B cell (primary cell): ENCODE measurements at regions not wholly inside any gene's neighbourhood (a gene's known extent, or its start where the extent isn't known, plus 50 kb on each side); places are given as distances from the start of the nearest gene placed in this dataset.

Experiments used
- ATAC-seq: fragments of 200-7000 bp; cut with Tn5 transposase; one replicate; pipeline ENCODE4 v1.10.0; 2021; ENCODE audit warnings: low read depth, mild to moderate bottlenecking, moderate number of reproducible peaks, moderate library complexity
- CTCF ChIA-PET: fragments of 350-600 bp; sonication (Branson Sonifier 250); formaldehyde crosslinking; loops from one replicate; lab custom pipeline; 2021; ENCODE audit warnings: antibody characterized with exemption, inconsistent platforms; lab: Charles Lee
- POLR2A ChIA-PET: fragments of 350-600 bp; sonication (Branson Sonifier 250); formaldehyde crosslinking; loops from one replicate; lab custom pipeline; 2021; ENCODE audit warnings: antibody characterized with exemption; lab: Charles Lee
- DNase-seq: peaks from one replicate; pipeline ENCODE4 v3.0.0; 2013
- H2AFZ ChIP-seq: 2 replicates; pipeline ENCODE4 v1.6.1; 2012; ENCODE audit warnings: mild to moderate bottlenecking, low read depth, low read length; ENCODE audit not compliant: insufficient read depth, poor library complexity, severe bottlenecking
- H3K27ac ChIP-seq, 2 donors: 1 replicate in 1 of 2; 2 replicates in 1 of 2; pipeline ENCODE4 v1.5.1; 2012 to 2013; ENCODE audit warnings: low read length in 2 of 2, mild to moderate bottlenecking in 2 of 2, moderate library complexity in 1 of 2
- H3K27me3 ChIP-seq, 4 experiments: fragments of 200-600 bp in 1 of 4; sonication (generic) in 1 of 4; replicated peaks in 1 of 4; 1 replicate in 2 of 4; 2 replicates in 2 of 4; pipeline versions ENCODE4 v1.6.1 to v1.7.0; 2013 to 2016; ENCODE audit warnings: low read length in 3 of 4, mild to moderate bottlenecking in 2 of 4, mixed read lengths in 1 of 4, moderate library complexity in 1 of 4; ENCODE audit not compliant: insufficient read depth in 4 of 4, control insufficient read depth in 3 of 4; ENCODE audit errors: control extremely low read depth in 1 of 4
- H3K36me3 ChIP-seq, 2 experiments: replicated peaks in 1 of 2; 1 replicate in 1 of 2; 2 replicates in 1 of 2; pipeline versions ENCODE4 v1.6.1 to v1.7.1; 2013; ENCODE audit warnings: low read length in 1 of 2; ENCODE audit not compliant: insufficient read depth in 2 of 2, control insufficient read depth in 1 of 2; ENCODE audit errors: control extremely low read depth in 1 of 2, extremely low read depth in 1 of 2
- H3K4me1 ChIP-seq, 2 donors: fragments of 200-600 bp in 1 of 2; sonication (generic) in 1 of 2; 1 replicate in 1 of 2; 2 replicates in 1 of 2; pipeline versions ENCODE4 v1.5.1 to v1.6.1; 2013 to 2017; ENCODE audit warnings: low read length in 2 of 2; ENCODE audit not compliant: control insufficient read depth in 2 of 2, insufficient read depth in 2 of 2
- H3K4me2 ChIP-seq: replicated peaks from 2 replicates; pipeline ENCODE3; 2012; ENCODE audit warnings: mild to moderate bottlenecking, low read depth, low read length; ENCODE audit not compliant: poor library complexity, severe bottlenecking
- H3K4me3 ChIP-seq, 5 experiments: fragments of 200-600 bp in 1 of 5; sonication (generic) in 1 of 5; 1 replicate in 3 of 5; 2 replicates in 2 of 5; pipeline versions ENCODE4 v1.5.1 to v1.7.0; 2011 to 2016; ENCODE audit warnings: low read length in 4 of 5, mild to moderate bottlenecking in 4 of 5, low read depth in 2 of 5, control low read depth in 1 of 5, moderate library complexity in 1 of 5; ENCODE audit not compliant: insufficient read depth in 1 of 5; ENCODE audit errors: control extremely low read depth in 1 of 5, extremely low read depth in 1 of 5
- H3K79me2 ChIP-seq: fragments of 200-600 bp; sonication (generic); one replicate; pipeline ENCODE4 v1.6.0; 2016; ENCODE audit warnings: low read length; ENCODE audit not compliant: control insufficient read depth, insufficient read depth
- H3K9ac ChIP-seq: fragments of 200-600 bp; sonication (generic); 2 replicates; pipeline ENCODE4 v1.6.1; 2017; ENCODE audit warnings: mild to moderate bottlenecking, low read length, moderate library complexity
- H3K9me3 ChIP-seq, 3 donors: one replicate each; pipeline versions ENCODE4 v1.6.1 to v1.7.1; 2013; ENCODE audit warnings: low read length in 2 of 3; ENCODE audit not compliant: control insufficient read depth in 2 of 3, insufficient read depth in 1 of 3; ENCODE audit errors: control extremely low read depth in 1 of 3
- H4K20me1 ChIP-seq: 2 replicates; pipeline ENCODE4 v1.6.0; 2012; ENCODE audit warnings: mild to moderate bottlenecking, low read length; ENCODE audit not compliant: insufficient read depth, control insufficient read depth, poor library complexity, severe bottlenecking
- H3K27ac Mint-ChIP-seq: one replicate; pipeline ENCODE4 v1.8.0; 2021; ENCODE audit warnings: mixed read lengths
- H3K27me3 Mint-ChIP-seq: one replicate; pipeline ENCODE4 v1.8.0; 2021; ENCODE audit warnings: mixed read lengths
- H3K4me1 Mint-ChIP-seq: one replicate; pipeline ENCODE4 v1.8.0; 2021; ENCODE audit warnings: mixed read lengths
- H3K4me3 Mint-ChIP-seq: one replicate; pipeline ENCODE4 v1.8.0; 2021; ENCODE audit warnings: mixed read lengths
- H3K9me3 Mint-ChIP-seq: one replicate; pipeline ENCODE4 v1.8.0; 2022; ENCODE audit warnings: mixed read lengths; ENCODE audit not compliant: insufficient read depth
- EZH2 ChIP-seq: IDR thresholded peaks from 2 replicates; pipeline ENCODE4 v1.6.1; 2012; ENCODE audit warnings: borderline replicate concordance, low read depth, mild to moderate bottlenecking, moderate library complexity, low read length; ENCODE audit not compliant: insufficient read depth, poor library complexity, severe bottlenecking
- WGBS: methylation state at CpG from one replicate; pipeline ENCODE4 v1.1.5; 2013; ENCODE audit warnings: missing lambda C conversion rate; ENCODE audit not compliant: insufficient coverage; 5-methylcytosine and 5-hydroxymethylcytosine counted together
- intact Hi-C: fragments of 100-400 bp; cut with micrococcal nuclease; formaldehyde crosslinking; loops from one replicate; pipeline ENCODE4 v1.10.0; 2022
- TF ChIP-seq, protein P1 (sequence below): fragments of 200-600 bp; IDR thresholded peaks from one replicate; pipeline ENCODE4 v1.8.0; 2022; ENCODE audit warnings: antibody characterized with exemption, mild to moderate bottlenecking

DNA sequence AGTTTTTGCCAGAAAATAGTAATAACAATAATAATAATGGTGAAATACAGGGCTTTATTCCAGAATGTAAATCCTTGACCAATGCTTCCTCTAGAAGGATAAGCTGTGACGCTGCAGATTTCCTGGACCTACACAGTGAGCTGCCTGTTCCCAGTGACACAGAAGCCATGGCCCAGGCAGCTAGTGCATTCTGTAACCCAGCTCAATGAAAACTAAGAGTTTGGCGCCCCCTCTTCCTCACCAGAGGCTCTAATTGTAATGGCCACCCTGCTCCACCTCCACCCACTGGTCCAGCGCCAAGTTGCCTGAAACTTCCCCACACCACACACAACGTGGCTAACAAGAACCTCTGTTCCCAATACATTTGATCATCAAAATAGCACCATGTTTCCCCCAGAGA, 248.1 kb downstream of the CETN3 start:
- Histone ChIP-seq H3K27ac (no peak overlapping the region), H3K27me3 (no peaks in the 10 kb centered on the region), H3K4me3 (no peak overlapping the region), H3K9me3 (no peaks in the 10 kb centered on the region), H3K9ac (no peak overlapping the region), H3K79me2 (no peaks in the 10 kb centered on the region), H3K36me3 (no peaks in the 10 kb centered on the region), H4K20me1 (no peaks in the 10 kb centered on the region), H3K4me1 (no peaks in the 10 kb centered on the region), H3K4me2 (no peak overlapping the region), H2AFZ (no peak overlapping the region)
- Mint-ChIP-seq H3K27me3 (no peaks in the 10 kb centered on the region), H3K27ac (no peak overlapping the region), H3K9me3 (no peaks in the 10 kb centered on the region), H3K4me1 (peaks cover 5% of the 10 kb centered on the region), H3K4me3 (no peak overlapping the region)
- ATAC-seq (peak; percentile 68), DNase-seq (peak; percentile 49)
- POLR2A ChIA-PET: no interaction called here
- CTCF ChIA-PET: interaction anchor here (0.8 to 3.0 kb wide), 7 partner anchors 313 to 1470 kb away, joined by 3 to 16 read pairs (median 3); no protein-coding TSS in a partner anchor
- 34% methylated on average over 4 of the region's 4 CpGs for WGBS
- intact Hi-C loops: loop anchor here (5.0 kb wide), 1 partner anchor 1429 kb away; no protein-coding TSS in a partner anchor
- TF ChIP-seq, protein P1, sequence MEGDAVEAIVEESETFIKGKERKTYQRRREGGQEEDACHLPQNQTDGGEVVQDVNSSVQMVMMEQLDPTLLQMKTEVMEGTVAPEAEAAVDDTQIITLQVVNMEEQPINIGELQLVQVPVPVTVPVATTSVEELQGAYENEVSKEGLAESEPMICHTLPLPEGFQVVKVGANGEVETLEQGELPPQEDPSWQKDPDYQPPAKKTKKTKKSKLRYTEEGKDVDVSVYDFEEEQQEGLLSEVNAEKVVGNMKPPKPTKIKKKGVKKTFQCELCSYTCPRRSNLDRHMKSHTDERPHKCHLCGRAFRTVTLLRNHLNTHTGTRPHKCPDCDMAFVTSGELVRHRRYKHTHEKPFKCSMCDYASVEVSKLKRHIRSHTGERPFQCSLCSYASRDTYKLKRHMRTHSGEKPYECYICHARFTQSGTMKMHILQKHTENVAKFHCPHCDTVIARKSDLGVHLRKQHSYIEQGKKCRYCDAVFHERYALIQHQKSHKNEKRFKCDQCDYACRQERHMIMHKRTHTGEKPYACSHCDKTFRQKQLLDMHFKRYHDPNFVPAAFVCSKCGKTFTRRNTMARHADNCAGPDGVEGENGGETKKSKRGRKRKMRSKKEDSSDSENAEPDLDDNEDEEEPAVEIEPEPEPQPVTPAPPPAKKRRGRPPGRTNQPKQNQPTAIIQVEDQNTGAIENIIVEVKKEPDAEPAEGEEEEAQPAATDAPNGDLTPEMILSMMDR: no peak
- no peak for TF ChIP-seq EZH2

DNA sequence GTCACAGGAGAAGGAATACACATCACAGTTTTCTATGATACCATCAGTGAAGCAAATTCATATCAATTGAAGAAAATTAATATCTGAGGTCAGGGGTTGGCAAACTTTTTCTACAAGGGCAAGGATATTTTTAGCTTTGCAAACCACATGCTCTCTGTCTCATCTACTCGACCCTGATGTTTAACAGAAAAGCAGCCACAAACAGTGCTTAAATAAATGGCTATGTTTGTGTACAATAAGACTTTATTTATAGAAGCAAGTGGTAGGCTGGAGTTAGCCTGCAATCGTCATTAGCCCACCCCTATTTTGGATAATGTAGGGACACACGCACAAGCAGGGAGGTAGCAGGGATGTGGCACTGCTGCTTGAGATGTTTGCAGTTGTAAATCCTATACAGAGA, 251.4 kb downstream of the CETN3 start:
- Histone ChIP-seq H3K27ac (no peak overlapping the region), H4K20me1 (no peaks in the 10 kb centered on the region), H3K4me3 (no peak overlapping the region), H3K79me2 (no peaks in the 10 kb centered on the region), H3K9ac (no peak overlapping the region), H3K27me3 (no peaks in the 10 kb centered on the region), H3K4me1 (no peaks in the 10 kb centered on the region), H2AFZ (peak overlapping the region; percentile 26), H3K4me2 (no peak overlapping the region), H3K9me3 (no peaks in the 10 kb centered on the region), H3K36me3 (no peaks in the 10 kb centered on the region)
- Mint-ChIP-seq H3K27ac (no peak overlapping the region), H3K9me3 (peaks cover 2% of the 10 kb centered on the region), H3K4me1 (peaks cover 5% of the 10 kb centered on the region), H3K4me3 (no peak overlapping the region), H3K27me3 (no peaks in the 10 kb centered on the region)
- TF ChIP-seq, protein P1: no peak
- TF ChIP-seq EZH2: no peak
- no peak for ATAC-seq
- ChIA-PET CTCF (no interaction called here), POLR2A (no interaction called here)
- WGBS: no CpG with 5 or more reads among the region's 3 CpGs
- intact Hi-C loops: no loop called here
- no peak for DNase-seq
